HepG2 (cell line): ENCODE measurements at regions not wholly inside any gene's neighbourhood (a gene's known extent, or its start where the extent isn't known, plus 50 kb on each side); places are given as distances from the start of the nearest gene placed in this dataset.

Source experiments
- DMAP1 ChIP-seq: IDR thresholded peaks from 2 replicates; pipeline ENCODE4 v1.6.1; 2016
- DPF2 ChIP-seq: sonication (generic); formaldehyde crosslinking; IDR thresholded peaks from 2 replicates; pipeline ENCODE4 v1.4.0; 2020; ENCODE audit warnings: mild to moderate bottlenecking, low read depth, missing genetic modification reagents, borderline replicate concordance
- EEA1 ChIP-seq: sonication (generic); formaldehyde crosslinking; IDR thresholded peaks from 2 replicates; pipeline ENCODE4 v1.5.1; 2020; ENCODE audit warnings: mild to moderate bottlenecking, missing genetic modification reagents, borderline replicate concordance
- EP300 ChIP-seq, 3 experiments: sonication (generic) in 1 of 3; formaldehyde crosslinking in 1 of 3; IDR thresholded peaks; 2 replicates each; pipeline versions ENCODE4 v1.5.1 to v1.6.1; 2011 to 2020; ENCODE audit warnings: low read depth in 2 of 3, low read length in 2 of 3, borderline replicate concordance in 1 of 3, improper control_type of control experiment in 1 of 3, mild to moderate bottlenecking in 1 of 3, missing genetic modification reagents in 1 of 3, moderate library complexity in 1 of 3
- ETV6 ChIP-seq: sonication (generic); formaldehyde crosslinking; conservative IDR thresholded peaks from 2 replicates; pipeline ENCODE4 v1.4.0; 2020; ENCODE audit warnings: missing genetic modification reagents
- FOXA3 ChIP-seq: IDR thresholded peaks from 2 replicates; pipeline ENCODE4 v1.6.1; 2016; ENCODE audit warnings: missing genetic modification reagents, missing compliant biosample characterization
- FOXK1 ChIP-seq: sonication (generic); formaldehyde crosslinking; IDR thresholded peaks from 2 replicates; pipeline ENCODE4 v1.4.0; 2020; ENCODE audit warnings: low read depth, missing genetic modification reagents, borderline replicate concordance
- JUND ChIP-seq: sonication (generic); formaldehyde crosslinking; IDR thresholded peaks from 2 replicates; pipeline ENCODE4 v1.8.0; 2022; ENCODE audit warnings: mild to moderate bottlenecking, missing genetic modification reagents
- KDM6A ChIP-seq: IDR thresholded peaks from 2 replicates; pipeline ENCODE4 v1.6.1; 2016; ENCODE audit warnings: low read depth
- PHF21A ChIP-seq: sonication (generic); formaldehyde crosslinking; IDR thresholded peaks from 2 replicates; pipeline ENCODE4 v1.5.0; 2020; ENCODE audit warnings: mild to moderate bottlenecking, missing genetic modification reagents
- SOX6 ChIP-seq, 2 experiments: fragments of 450-650 bp in 1 of 2; sonication (generic) in 1 of 2; formaldehyde crosslinking in 1 of 2; IDR thresholded peaks; 2 replicates each; pipeline versions ENCODE4 v1.4.0 to v1.6.1; 2017 to 2020; ENCODE audit warnings: antibody characterized with exemption in 1 of 2, mild to moderate bottlenecking in 1 of 2, missing genetic modification reagents in 1 of 2
- SP140L ChIP-seq: sonication (generic); formaldehyde crosslinking; IDR thresholded peaks from 2 replicates; pipeline ENCODE4 v1.4.0; 2020; ENCODE audit warnings: missing genetic modification reagents, borderline replicate concordance
- TSC22D2 ChIP-seq: sonication (generic); formaldehyde crosslinking; IDR thresholded peaks from 2 replicates; pipeline ENCODE4 v1.5.1; 2020; ENCODE audit warnings: missing genetic modification reagents, mild to moderate bottlenecking, borderline replicate concordance
- ZBTB1 ChIP-seq: sonication (generic); formaldehyde crosslinking; IDR thresholded peaks from 2 replicates; pipeline ENCODE4 v1.4.0; 2020; ENCODE audit warnings: missing genetic modification reagents, borderline replicate concordance
- ZFP1 ChIP-seq: IDR thresholded peaks from 2 replicates; pipeline ENCODE4 v1.6.1; 2016
- ZNF276 ChIP-seq: sonication (generic); formaldehyde crosslinking; IDR thresholded peaks from 2 replicates; pipeline ENCODE4 v1.4.0; 2020; ENCODE audit warnings: mild to moderate bottlenecking, low read depth, missing genetic modification reagents
- ZNF318 ChIP-seq: sonication (generic); formaldehyde crosslinking; IDR thresholded peaks from 2 replicates; pipeline ENCODE4 v1.4.0; 2020; ENCODE audit warnings: mild to moderate bottlenecking, missing genetic modification reagents
- ZNF670 ChIP-seq: sonication (generic); formaldehyde crosslinking; IDR thresholded peaks from 2 replicates; pipeline ENCODE4 v1.8.0; 2022; ENCODE audit warnings: mild to moderate bottlenecking, missing genetic modification reagents, borderline replicate concordance
- ZNF737 ChIP-seq: sonication (generic); formaldehyde crosslinking; IDR thresholded peaks from 2 replicates; pipeline ENCODE4 v1.5.0; 2020; ENCODE audit warnings: missing genetic modification reagents, mild to moderate bottlenecking, borderline replicate concordance

GRCh38 chr13:50283017-50283416, 267.8 kb downstream of the KCNRG start (continued):
- TF ChIP-seq SP140L (CRISPR knock-in tag) (no peak), ETV6 (CRISPR knock-in tag) (no peak), JUND (CRISPR knock-in tag) (no peak), ZFP1 (0 out of 2 replicates have a peak, but pooled peaks have one; percentile 40), ZNF276 (CRISPR knock-in tag) (no peak), DMAP1 (CRISPR knock-in tag) (no peak), PHF21A (CRISPR knock-in tag) (peak; percentile 61), ZNF670 (no peak), FOXA3 (CRISPR knock-in tag) (peak; percentile 92), EP300 (IDR thresholded peaks at IDR 0.05; ENCODE audit: low read depth in 2 of 2, low read length in 2 of 2) (peak in 1 of 2 experiments; percentile 86; a peak in 2 of 4 replicates), EP300 (CRISPR knock-in tag; IDR thresholded peaks at IDR 0.05; ENCODE audit: borderline replicate concordance) (no peak), ZNF737 (CRISPR knock-in tag) (no peak), ZBTB1 (CRISPR knock-in tag) (no peak), KDM6A (CRISPR knock-in tag) (0 out of 2 replicates have a peak, but pooled peaks have one; percentile 19), ZNF318 (CRISPR knock-in tag) (no peak), FOXK1 (CRISPR knock-in tag) (peak; percentile 73; the same call in 1 of the 2 replicates), DPF2 (peak; percentile 79; the same call in 1 of the 2 replicates), SOX6 (IDR thresholded peaks at IDR 0.05) (no peak), SOX6 (CRISPR knock-in tag; IDR thresholded peaks at IDR 0.05) (peak; percentile 86), EEA1 (no peak), TSC22D2 (CRISPR knock-in tag) (no peak)
